IMR-90 (cell line): ENCODE measurements at regions not wholly inside any gene's neighbourhood (a gene's known extent, or its start where the extent isn't known, plus 50 kb on each side); places are given as distances from the start of the nearest gene placed in this dataset.

Experiments used
- ATAC-seq: fragments of 200-7000 bp; cut with Tn5 transposase; 2 replicates; pipeline ENCODE4 v1.9.1; 2020; ENCODE audit warnings: low read depth, mild to moderate bottlenecking, moderate library complexity
- BruUV-seq: library from RNA; stranded (reverse); fragments of 400-500 nt; replicated peaks from 2 replicates; lab custom pipeline; 2021; lab: Mats Ljungman, UMichigan
- CTCF ChIA-PET: fragments of 300-600 bp; formaldehyde crosslinking; extraction: SDS; loops from one replicate; lab custom pipeline; 2021; ENCODE audit warnings: antibody characterized with exemption; lab: Yijun Ruan, JAX
- POLR2A ChIA-PET: fragments of 300-600 bp; sonication (Branson Sonifier 250); formaldehyde crosslinking; loops from one replicate; lab custom pipeline; 2022; ENCODE audit warnings: antibody characterized with exemption; ENCODE audit not compliant: unreplicated experiment; lab: Charles Lee
- DNase-seq: peaks from one replicate; pipeline ENCODE4 v3.0.0; 2013
- H2AFZ ChIP-seq: replicated peaks from 2 replicates; pipeline ENCODE3; 2013; ENCODE audit warnings: low read length, mild to moderate bottlenecking; ENCODE audit not compliant: poor library complexity
- H2AK5ac ChIP-seq: 2 replicates; pipeline ENCODE4 v1.6.1; 2013; ENCODE audit warnings: low read depth, low read length, inconsistent platforms
- H2AK9ac ChIP-seq: replicated peaks from 2 replicates; pipeline ENCODE3; 2013; ENCODE audit warnings: mild to moderate bottlenecking, low read depth, low read length, moderate library complexity; ENCODE audit not compliant: poor library complexity
- H2BK120ac ChIP-seq: 2 replicates; pipeline ENCODE4 v1.6.1; 2013; ENCODE audit warnings: low read depth, low read length, inconsistent platforms
- H2BK15ac ChIP-seq: 3 replicates; pipeline ENCODE4 v1.6.1; 2013; ENCODE audit warnings: low read depth, low read length, inconsistent platforms
- H2BK20ac ChIP-seq: 2 replicates; pipeline ENCODE4 v1.6.1; 2013; ENCODE audit warnings: low read depth, mild to moderate bottlenecking, inconsistent platforms, low read length, moderate library complexity
- H2BK5ac ChIP-seq: 2 replicates; pipeline ENCODE4 v1.6.1; 2013; ENCODE audit warnings: mild to moderate bottlenecking, low read depth, low read length, inconsistent platforms; ENCODE audit not compliant: poor library complexity, severe bottlenecking
- H3K14ac ChIP-seq: replicated peaks from 2 replicates; pipeline ENCODE4 v1.6.1; 2013; ENCODE audit warnings: low read depth, low read length, inconsistent platforms
- H3K18ac ChIP-seq: 2 replicates; pipeline ENCODE4 v1.6.1; 2013; ENCODE audit warnings: low read depth, low read length, control low read depth
- H3K23ac ChIP-seq: 2 replicates; pipeline ENCODE4 v1.6.1; 2013; ENCODE audit warnings: low read depth, low read length, inconsistent platforms
- H3K27ac ChIP-seq: 2 replicates; pipeline ENCODE4 v1.5.1; 2013; ENCODE audit warnings: mild to moderate bottlenecking, control low read depth, low read length; ENCODE audit not compliant: insufficient read depth
- H3K27me3 ChIP-seq: 2 replicates; pipeline ENCODE4 v1.6.1; 2013; ENCODE audit warnings: low read length; ENCODE audit not compliant: control insufficient read depth, insufficient read depth
- H3K36me3 ChIP-seq: 2 replicates; pipeline ENCODE4 v1.6.1; 2013; ENCODE audit warnings: low read length, mixed read lengths; ENCODE audit not compliant: control insufficient read depth, insufficient read depth
- H3K4ac ChIP-seq: 2 replicates; pipeline ENCODE4 v1.6.1; 2013; ENCODE audit warnings: low read depth, low read length, inconsistent platforms
- H3K4me1 ChIP-seq: 2 replicates; pipeline ENCODE4 v1.6.1; 2013; ENCODE audit warnings: low read length, mixed read lengths; ENCODE audit not compliant: control insufficient read depth, insufficient read depth
- H3K4me2 ChIP-seq: 2 replicates; pipeline ENCODE4 v1.6.1; 2013; ENCODE audit warnings: low read depth, mild to moderate bottlenecking, control low read depth, low read length, moderate library complexity
- H3K4me3 ChIP-seq: 2 replicates; pipeline ENCODE4 v1.5.1; 2013; ENCODE audit warnings: low read depth, mild to moderate bottlenecking, control low read depth, low read length, moderate library complexity; ENCODE audit not compliant: insufficient read depth
- H3K56ac ChIP-seq: 2 replicates; pipeline ENCODE4 v1.6.1; 2013; ENCODE audit warnings: low read length, inconsistent platforms; ENCODE audit not compliant: insufficient read depth; ENCODE audit errors: extremely low read depth
- H3K79me1 ChIP-seq, 2 experiments: 2 replicates each; pipeline ENCODE4 v1.6.1; 2013; ENCODE audit warnings: low read length in 2 of 2, inconsistent platforms in 1 of 2, low read depth in 1 of 2
- H3K9ac ChIP-seq: 2 replicates; pipeline ENCODE4 v1.6.1; 2013; ENCODE audit warnings: low read depth, low read length, control low read depth
- H3K9me1 ChIP-seq: 2 replicates; pipeline ENCODE4 v1.6.1; 2013; ENCODE audit warnings: low read length, inconsistent platforms; ENCODE audit not compliant: insufficient read depth
- H3K9me3 ChIP-seq: 2 replicates; pipeline ENCODE4 v1.6.1; 2013; ENCODE audit warnings: low read length; ENCODE audit not compliant: control insufficient read depth, insufficient read depth
- H4K20me1 ChIP-seq: 2 replicates; pipeline ENCODE4 v1.6.1; 2013; ENCODE audit warnings: low read length, inconsistent platforms; ENCODE audit not compliant: insufficient read depth
- H4K5ac ChIP-seq: 2 replicates; pipeline ENCODE4 v1.6.1; 2013; ENCODE audit warnings: mild to moderate bottlenecking, low read depth, low read length, control low read depth
- H4K8ac ChIP-seq, 2 experiments: 2 replicates each; pipeline ENCODE4 v1.6.1; 2013; ENCODE audit warnings: low read depth in 2 of 2, low read length in 2 of 2, control low read depth in 1 of 2, inconsistent platforms in 1 of 2
- H4K91ac ChIP-seq: 2 replicates; pipeline ENCODE4 v1.6.1; 2013; ENCODE audit warnings: low read depth, low read length, inconsistent platforms; ENCODE audit not compliant: insufficient read depth
- BHLHE40 ChIP-seq: fragments of 150-350 bp; IDR thresholded peaks from 2 replicates; pipeline ENCODE4 v1.6.1; 2016; ENCODE audit warnings: mild to moderate bottlenecking, low read depth, low read length
- CHD1 ChIP-seq: IDR thresholded peaks from 2 replicates; pipeline ENCODE4 v1.6.1; 2012; ENCODE audit warnings: low read depth, low read length, improper control_type of control experiment
- FOS ChIP-seq: fragments of 150-350 bp; IDR thresholded peaks from 2 replicates; pipeline ENCODE4 v1.6.1; 2016; ENCODE audit warnings: low read depth, low read length
- MAFK ChIP-seq: IDR thresholded peaks from 2 replicates; pipeline ENCODE4 v1.6.1; 2012; ENCODE audit warnings: low read depth, low read length, improper control_type of control experiment
- MAZ ChIP-seq: IDR thresholded peaks from 2 replicates; pipeline ENCODE4 v1.6.1; 2012; ENCODE audit warnings: low read depth, mild to moderate bottlenecking, low read length, improper control_type of control experiment, moderate library complexity, borderline replicate concordance
- NFE2L2 ChIP-seq: fragments of 150-350 bp; IDR thresholded peaks from 2 replicates; pipeline ENCODE4 v1.6.1; 2016; ENCODE audit warnings: low read depth, mild to moderate bottlenecking, low read length
- POLR2A ChIP-seq: IDR thresholded peaks from 2 replicates; pipeline ENCODE4 v1.6.1; 2012; ENCODE audit warnings: mild to moderate bottlenecking, low read depth, low read length
- RAD21 ChIP-seq: IDR thresholded peaks from 2 replicates; pipeline ENCODE4 v1.6.1; 2012; ENCODE audit warnings: low read length, improper control_type of control experiment
- RCOR1 ChIP-seq: IDR thresholded peaks from 2 replicates; pipeline ENCODE4 v1.6.1; 2012; ENCODE audit warnings: mild to moderate bottlenecking, low read length, improper control_type of control experiment; ENCODE audit not compliant: insufficient replicate concordance
- SMC3 ChIP-seq: fragments of 150-350 bp; IDR thresholded peaks from 2 replicates; pipeline ENCODE4 v1.6.1; 2016; ENCODE audit warnings: low read depth, mild to moderate bottlenecking, antibody characterized with exemption, low read length, moderate library complexity
- WGBS, 2 experiments: methylation state at CpG; one replicate each; pipeline versions ENCODE4 v1.1.5 to v1.1.7; 2013; ENCODE audit warnings: missing lambda C conversion rate in 2 of 2; ENCODE audit not compliant: insufficient read length in 1 of 2; ENCODE audit errors: extremely low coverage in 2 of 2; 5-methylcytosine and 5-hydroxymethylcytosine counted together
- dilution Hi-C: fragments of 300-500 bp; cut with HindIII; formaldehyde crosslinking; loops from one replicate; pipeline ENCODE4 v1.14.3; 2018; ENCODE audit warnings: low sequenced_read_pairs; ENCODE audit not compliant: unreplicated experiment
- in situ Hi-C: fragments of 300-500 bp; cut with MboI; formaldehyde crosslinking; loops from 3 replicates; pipeline ENCODE4 v1.14.3; 2019; ENCODE audit warnings: low sequenced_read_pairs, inconsistent platforms, mixed read lengths
- intact Hi-C: fragments of 100-400 bp; cut with micrococcal nuclease; formaldehyde crosslinking; loops from 2 replicates; pipeline ENCODE4 v1.10.0; 2022
- TF ChIP-seq, protein P1 (sequence below): fragments of 150-350 bp; IDR thresholded peaks from 2 replicates; pipeline ENCODE4 v1.6.1; 2016; ENCODE audit warnings: low read depth, mild to moderate bottlenecking, low read length, moderate library complexity, borderline replicate concordance
- TF ChIP-seq, protein P2 (sequence below): conservative IDR thresholded peaks from 2 replicates; pipeline ENCODE4 v1.5.1; 2012; ENCODE audit warnings: mild to moderate bottlenecking, low read depth, low read length, improper control_type of control experiment
- TF ChIP-seq, protein P3 (sequence below): fragments of 150-350 bp; IDR thresholded peaks from 2 replicates; pipeline ENCODE4 v1.6.1; 2017; ENCODE audit warnings: mild to moderate bottlenecking, antibody characterized with exemption, low read length, low read depth

DNA sequence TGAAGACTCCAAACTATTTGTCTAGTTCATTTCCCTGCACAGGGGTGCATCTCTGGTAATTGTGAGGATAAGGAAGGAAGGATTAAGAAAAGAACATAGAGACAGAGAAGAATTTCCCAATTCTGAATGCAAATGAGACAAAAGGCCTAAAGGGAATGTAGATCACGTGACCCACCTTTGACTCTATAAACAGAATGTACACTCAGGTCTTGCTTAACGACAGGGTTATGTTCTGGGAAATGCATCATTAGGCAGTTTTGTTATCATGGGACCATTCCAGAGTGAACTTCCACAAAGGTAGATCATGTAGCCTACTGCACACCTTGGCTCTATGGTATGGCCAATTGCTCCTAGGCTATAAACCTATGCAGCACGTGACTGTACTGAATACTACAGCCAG, 252.3 kb upstream of the ZP4 start:
- no peaks in the 10 kb centered on the region for H3K36me3 ChIP-seq
- no peak overlapping the region for H3K56ac ChIP-seq
- H4K5ac ChIP-seq: no peak overlapping the region
- H3K9me1 ChIP-seq: no peaks in the 10 kb centered on the region
- no peak overlapping the region for H2AFZ ChIP-seq
- no peak overlapping the region for H2AK9ac ChIP-seq
- in situ Hi-C loops (no loop called here), intact Hi-C loops (no loop called here), dilution Hi-C loops (no loop called here)
- no peak overlapping the region for H3K9ac ChIP-seq
- H2BK5ac ChIP-seq: no peak overlapping the region
- CTCF ChIA-PET: no interaction called here
- no peak overlapping the region for H3K4me2 ChIP-seq
- no peaks in the 10 kb centered on the region for H4K20me1 ChIP-seq
- no peak overlapping the region for H3K27ac ChIP-seq
- no peak for TF ChIP-seq NFE2L2
- TF ChIP-seq, protein P1, sequence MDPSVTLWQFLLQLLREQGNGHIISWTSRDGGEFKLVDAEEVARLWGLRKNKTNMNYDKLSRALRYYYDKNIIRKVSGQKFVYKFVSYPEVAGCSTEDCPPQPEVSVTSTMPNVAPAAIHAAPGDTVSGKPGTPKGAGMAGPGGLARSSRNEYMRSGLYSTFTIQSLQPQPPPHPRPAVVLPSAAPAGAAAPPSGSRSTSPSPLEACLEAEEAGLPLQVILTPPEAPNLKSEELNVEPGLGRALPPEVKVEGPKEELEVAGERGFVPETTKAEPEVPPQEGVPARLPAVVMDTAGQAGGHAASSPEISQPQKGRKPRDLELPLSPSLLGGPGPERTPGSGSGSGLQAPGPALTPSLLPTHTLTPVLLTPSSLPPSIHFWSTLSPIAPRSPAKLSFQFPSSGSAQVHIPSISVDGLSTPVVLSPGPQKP: no peak
- TF ChIP-seq, protein P2, sequence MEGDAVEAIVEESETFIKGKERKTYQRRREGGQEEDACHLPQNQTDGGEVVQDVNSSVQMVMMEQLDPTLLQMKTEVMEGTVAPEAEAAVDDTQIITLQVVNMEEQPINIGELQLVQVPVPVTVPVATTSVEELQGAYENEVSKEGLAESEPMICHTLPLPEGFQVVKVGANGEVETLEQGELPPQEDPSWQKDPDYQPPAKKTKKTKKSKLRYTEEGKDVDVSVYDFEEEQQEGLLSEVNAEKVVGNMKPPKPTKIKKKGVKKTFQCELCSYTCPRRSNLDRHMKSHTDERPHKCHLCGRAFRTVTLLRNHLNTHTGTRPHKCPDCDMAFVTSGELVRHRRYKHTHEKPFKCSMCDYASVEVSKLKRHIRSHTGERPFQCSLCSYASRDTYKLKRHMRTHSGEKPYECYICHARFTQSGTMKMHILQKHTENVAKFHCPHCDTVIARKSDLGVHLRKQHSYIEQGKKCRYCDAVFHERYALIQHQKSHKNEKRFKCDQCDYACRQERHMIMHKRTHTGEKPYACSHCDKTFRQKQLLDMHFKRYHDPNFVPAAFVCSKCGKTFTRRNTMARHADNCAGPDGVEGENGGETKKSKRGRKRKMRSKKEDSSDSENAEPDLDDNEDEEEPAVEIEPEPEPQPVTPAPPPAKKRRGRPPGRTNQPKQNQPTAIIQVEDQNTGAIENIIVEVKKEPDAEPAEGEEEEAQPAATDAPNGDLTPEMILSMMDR: no peak
- no peak for TF ChIP-seq RCOR1
- TF ChIP-seq RAD21: no peak
- no peak for TF ChIP-seq MAFK
- TF ChIP-seq POLR2A: no peak
- no peak for TF ChIP-seq FOS
- TF ChIP-seq SMC3: no peak
- TF ChIP-seq CHD1: no peak
- TF ChIP-seq, protein P3, sequence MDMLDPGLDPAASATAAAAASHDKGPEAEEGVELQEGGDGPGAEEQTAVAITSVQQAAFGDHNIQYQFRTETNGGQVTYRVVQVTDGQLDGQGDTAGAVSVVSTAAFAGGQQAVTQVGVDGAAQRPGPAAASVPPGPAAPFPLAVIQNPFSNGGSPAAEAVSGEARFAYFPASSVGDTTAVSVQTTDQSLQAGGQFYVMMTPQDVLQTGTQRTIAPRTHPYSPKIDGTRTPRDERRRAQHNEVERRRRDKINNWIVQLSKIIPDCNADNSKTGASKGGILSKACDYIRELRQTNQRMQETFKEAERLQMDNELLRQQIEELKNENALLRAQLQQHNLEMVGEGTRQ: no peak
- TF ChIP-seq MAZ: no peak
- TF ChIP-seq BHLHE40: no peak
- no peak overlapping the region for H3K18ac ChIP-seq
- DNase-seq (no peak), ATAC-seq (no peak)
- POLR2A ChIA-PET: no interaction called here
- H2BK15ac ChIP-seq: no peak overlapping the region
- H3K4me1 ChIP-seq: no peaks in the 10 kb centered on the region
- no peak overlapping the region for H2BK20ac ChIP-seq
- no peaks in the 10 kb centered on the region for H3K27me3 ChIP-seq
- no TSS peak for BruUV-seq
- no peak overlapping the region for H2AK5ac ChIP-seq
- no peak overlapping the region for H3K4ac ChIP-seq
- no CpG with 5 or more reads among the region's 3 CpGs for WGBS, 2 experiments
- H3K9me3 ChIP-seq: 0 out of 2 replicates have a peak, but pooled peaks cover 4% of the 10 kb centered on the region
- no peak overlapping the region for H2BK120ac ChIP-seq
- H4K91ac ChIP-seq: no peak overlapping the region
- H3K4me3 ChIP-seq: no peak overlapping the region
- no peak overlapping the region for H3K14ac ChIP-seq
- no peaks in the 10 kb centered on the region for H3K79me1 ChIP-seq
- H4K8ac ChIP-seq: no peak overlapping the region
- H3K23ac ChIP-seq: no peak overlapping the region
